HG03097 (cell line): ENCODE measurements at regions not wholly inside any gene's neighbourhood (a gene's known extent, or its start where the extent isn't known, plus 50 kb on each side); places are given as distances from the start of the nearest gene placed in this dataset.
"Not testable (repeated sequence)": the region's sequence is repeated elsewhere in the genome, so short reads cannot be mapped to it uniquely, and the experiment has no call there.

Experiments
- ATAC-seq: cut with Tn5 transposase; IDR thresholded peaks from one replicate; pipeline ENCODE4 v1.9.1; 2021; ENCODE audit not compliant: unreplicated experiment, low FRiP score

GRCh38 chr7:81839708-81840369, 70.0 kb upstream of the HGF start:
- ATAC-seq: peak; percentile 73

DNA sequence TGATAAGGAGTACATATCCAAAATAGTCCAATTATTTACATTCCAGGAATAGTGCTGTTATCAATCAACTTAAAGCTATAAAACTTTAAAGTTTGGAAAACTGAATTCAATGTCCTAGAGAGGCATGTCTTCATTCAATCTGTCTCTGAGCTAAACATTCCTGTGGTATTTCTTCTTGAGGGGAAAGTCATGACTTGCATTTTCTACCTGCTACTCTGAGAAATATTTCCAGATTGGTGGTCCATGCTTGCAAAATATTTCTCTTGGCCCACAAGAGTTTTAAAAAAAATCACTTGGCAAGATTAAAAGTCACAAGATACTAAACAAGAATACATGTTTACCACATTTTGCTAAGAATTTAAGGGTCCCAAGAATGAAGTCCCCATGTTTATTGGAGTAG, 63.6 kb upstream of the HGF start:
- ATAC-seq: no peak

DNA sequence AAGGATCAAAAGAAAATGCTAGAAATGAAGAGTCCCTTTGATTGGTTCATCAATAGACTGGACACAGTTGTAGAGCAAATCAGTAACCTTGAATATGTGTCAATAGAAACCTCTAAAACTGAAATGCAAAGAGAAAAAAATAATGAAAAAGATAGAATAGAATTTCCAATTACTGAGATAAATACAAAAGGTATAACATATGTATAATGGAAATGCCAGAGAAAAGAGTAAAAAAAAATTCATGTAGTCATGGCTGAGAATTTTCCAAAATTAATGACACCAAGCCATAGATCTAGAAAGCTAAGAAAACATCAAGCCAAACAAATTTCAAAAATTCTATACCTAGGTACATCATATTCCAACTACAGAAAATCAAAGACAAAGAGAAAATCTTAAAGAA, 62.0 kb upstream of the HGF start:
- ATAC-seq: no peak

GRCh38 chr7:81829511-81829910, 59.7 kb upstream of the HGF start:
- ATAC-seq: not testable (repeated sequence)

DNA sequence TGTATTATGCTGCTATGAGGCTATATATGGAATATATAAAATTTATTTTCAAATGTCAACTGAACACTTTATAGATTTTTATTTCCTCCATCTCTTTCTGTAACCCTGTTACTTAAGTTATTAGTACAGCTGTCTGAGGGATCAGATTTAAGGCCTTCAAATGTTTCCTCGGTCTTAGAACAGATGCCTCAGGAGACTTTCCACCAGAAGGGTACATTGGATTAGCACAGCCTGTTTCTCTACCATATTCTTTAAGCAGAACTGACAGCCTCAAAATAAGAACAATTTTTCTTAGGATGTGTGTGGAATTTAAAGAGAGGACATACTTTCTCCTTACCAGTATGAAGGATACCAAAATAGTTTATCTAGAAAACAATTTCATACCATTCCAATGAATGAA, 53.0 kb upstream of the HGF start:
- no peak for ATAC-seq

DNA sequence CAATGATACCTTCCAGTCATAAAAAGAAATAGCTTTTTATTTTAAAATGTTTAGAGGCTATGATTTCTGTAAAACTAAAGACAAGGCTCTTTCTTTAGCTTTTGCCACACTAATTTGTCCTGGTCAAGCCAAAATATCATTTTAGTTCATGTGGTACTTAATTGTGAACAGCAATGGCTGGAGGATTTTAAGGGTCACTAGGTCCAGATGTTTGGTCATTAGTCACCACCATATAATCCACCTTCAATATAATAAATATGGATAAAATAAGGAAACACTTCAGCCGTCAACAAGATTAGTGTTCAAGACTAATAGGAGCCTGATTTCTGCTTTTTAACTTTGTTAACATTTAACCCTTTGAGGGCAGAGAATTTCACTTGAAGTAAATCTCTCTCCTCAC, 50.0 kb upstream of the HGF start:
- no peak for ATAC-seq
